ENCODE measurements at regions not wholly inside any gene's neighbourhood (a gene's known extent, or its start where the extent isn't known, plus 50 kb on each side); places are given as distances from the start of the nearest gene placed in this dataset.

GRCh38 chr11:15313862-15314261, 199.1 kb downstream of the INSC start:
- no peak for DNase-seq
- peaks cover 3 to 5% of the 10 kb centered on the region in 2 donors for H3K9me3 ChIP-seq (replicated peaks in 1 of 2; ENCODE audit: control insufficient read depth in 1 of 2, insufficient read depth in 1 of 2, low read length in 2 of 2)
- no peak overlapping the region for H3K4me3 ChIP-seq (replicated peaks in 1 of 3; ENCODE audit: low read depth in 2 of 3, low read length in 3 of 3)
- Mint-ChIP-seq H3K4me1 (no peaks in the 10 kb centered on the region), H3K36me3 (no peaks in the 10 kb centered on the region), H3K27me3 (ENCODE audit: low read depth in 3 of 3) (peaks cover 0 to 2% (median 0%) of the 10 kb centered on the region in 3 donors), H3K9me3 (peaks cover 3 to 15% (median 7%) of the 10 kb centered on the region in 7 donors), H3K4me3 (no peak overlapping the region), H3K27ac (no peak overlapping the region)
- intact Hi-C loops (cut with micrococcal nuclease): no loop called here
- H3K79me2 ChIP-seq (ENCODE audit: insufficient read depth, low read length): no peaks in the 10 kb centered on the region
- H3K9ac ChIP-seq (ENCODE audit: insufficient read depth, low read length, poor library complexity, severe bottlenecking): no peak overlapping the region
- H3K4me1 ChIP-seq (ENCODE audit: control insufficient read depth in 1 of 2, insufficient read depth in 2 of 2, low read length in 2 of 2): no peaks in the 10 kb centered on the region
- 92% methylated on average over 2 of the region's 2 CpGs for WGBS (ENCODE audit: insufficient coverage)
- TF ChIP-seq CTCF (IDR thresholded peaks at IDR 0.05): no peak
- no peak overlapping the region for H3K27ac ChIP-seq (ENCODE audit: low read depth in 1 of 2, low read length in 2 of 2)
- no peaks in the 10 kb centered on the region for H3K27me3 ChIP-seq (ENCODE audit: control insufficient read depth in 2 of 2, insufficient read depth in 2 of 2, low read length in 2 of 2)
- H3K36me3 ChIP-seq (replicated peaks in 1 of 2; ENCODE audit: control insufficient read depth in 1 of 2, insufficient read depth in 2 of 2, low read length in 2 of 2): no peaks in the 10 kb centered on the region
- H3K4me2 ChIP-seq (replicated peaks; ENCODE audit: extremely low read depth, low read length, poor library complexity, severe bottlenecking): no peak overlapping the region
- H4K20me1 ChIP-seq (ENCODE audit: insufficient read depth, low read length): no peaks in the 10 kb centered on the region
- no peak overlapping the region for H2AFZ ChIP-seq (ENCODE audit: insufficient read depth, low read depth, low read length, poor library complexity, severe bottlenecking)

GRCh38 chr11:15318814-15319213, 204.1 kb downstream of the INSC start:
- H3K27ac Mint-ChIP-seq: no peak overlapping the region
- Histone ChIP-seq H4K20me1 (ENCODE audit: insufficient read depth, low read length) (no peaks in the 10 kb centered on the region), H3K79me2 (ENCODE audit: insufficient read depth, low read length) (no peaks in the 10 kb centered on the region), H3K9me3 (replicated peaks in 1 of 2; ENCODE audit: control insufficient read depth in 1 of 2, insufficient read depth in 1 of 2, low read length in 2 of 2) (no peaks in the 10 kb centered on the region), H2AFZ (ENCODE audit: insufficient read depth, low read depth, low read length, poor library complexity, severe bottlenecking) (no peak overlapping the region), H3K36me3 (replicated peaks in 1 of 2; ENCODE audit: control insufficient read depth in 1 of 2, insufficient read depth in 2 of 2, low read length in 2 of 2) (no peaks in the 10 kb centered on the region), H3K4me1 (ENCODE audit: control insufficient read depth in 1 of 2, insufficient read depth in 2 of 2, low read length in 2 of 2) (no peaks in the 10 kb centered on the region), H3K27ac (ENCODE audit: low read depth in 1 of 2, low read length in 2 of 2) (no peak overlapping the region), H3K4me3 (replicated peaks in 1 of 3; ENCODE audit: low read depth in 2 of 3, low read length in 3 of 3) (no peak overlapping the region), H3K4me2 (replicated peaks; ENCODE audit: extremely low read depth, low read length, poor library complexity, severe bottlenecking) (no peak overlapping the region), H3K9ac (ENCODE audit: insufficient read depth, low read length, poor library complexity, severe bottlenecking) (no peak overlapping the region), H3K27me3 (ENCODE audit: control insufficient read depth in 2 of 2, insufficient read depth in 2 of 2, low read length in 2 of 2) (no peaks in the 10 kb centered on the region)
- peaks cover 0 to 2% (median 1%) of the 10 kb centered on the region in 3 donors for H3K27me3 Mint-ChIP-seq (ENCODE audit: low read depth in 3 of 3)
- peaks cover 0 to 7% (median 0%) of the 10 kb centered on the region in 7 donors for H3K9me3 Mint-ChIP-seq
- intact Hi-C loops (cut with micrococcal nuclease): no loop called here
- no peaks in the 10 kb centered on the region for H3K4me1 Mint-ChIP-seq
- H3K36me3 Mint-ChIP-seq: no peaks in the 10 kb centered on the region
- TF ChIP-seq CTCF (IDR thresholded peaks at IDR 0.05): no peak
- DNase-seq: no peak
- WGBS (ENCODE audit: insufficient coverage): no CpG with 5 or more reads among the region's 9 CpGs
- no peak overlapping the region for H3K4me3 Mint-ChIP-seq
